ENCODE measurements at regions not wholly inside any gene's neighbourhood (a gene's known extent, or its start where the extent isn't known, plus 50 kb on each side); places are given as distances from the start of the nearest gene placed in this dataset.

DNA sequence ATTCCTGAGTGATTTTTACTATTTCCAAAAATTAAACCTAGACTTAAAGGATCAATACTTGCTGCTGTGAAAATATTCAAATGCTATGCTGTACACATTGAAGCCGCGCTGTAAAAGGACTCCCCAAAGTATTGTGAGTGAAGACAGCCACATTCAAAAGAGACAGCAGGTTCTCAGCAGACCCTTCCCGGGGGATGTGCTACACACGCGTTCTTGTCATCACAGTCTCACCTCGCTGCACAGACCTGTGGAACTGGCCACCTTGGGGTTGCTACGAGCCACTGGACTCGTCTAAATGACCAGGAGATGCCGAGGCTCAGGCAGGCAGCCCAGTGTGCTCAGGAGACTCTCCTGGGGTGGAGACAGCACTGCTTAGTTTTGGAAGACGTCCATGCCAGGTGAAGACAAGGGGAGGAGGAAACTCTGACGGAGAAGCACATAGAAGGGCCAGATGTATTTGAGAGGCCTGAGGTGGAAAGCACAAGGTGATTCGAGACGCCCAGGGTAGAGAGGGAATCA is 367.7 kb upstream of the SHH start:
- DNase-seq, result no peak

DNA sequence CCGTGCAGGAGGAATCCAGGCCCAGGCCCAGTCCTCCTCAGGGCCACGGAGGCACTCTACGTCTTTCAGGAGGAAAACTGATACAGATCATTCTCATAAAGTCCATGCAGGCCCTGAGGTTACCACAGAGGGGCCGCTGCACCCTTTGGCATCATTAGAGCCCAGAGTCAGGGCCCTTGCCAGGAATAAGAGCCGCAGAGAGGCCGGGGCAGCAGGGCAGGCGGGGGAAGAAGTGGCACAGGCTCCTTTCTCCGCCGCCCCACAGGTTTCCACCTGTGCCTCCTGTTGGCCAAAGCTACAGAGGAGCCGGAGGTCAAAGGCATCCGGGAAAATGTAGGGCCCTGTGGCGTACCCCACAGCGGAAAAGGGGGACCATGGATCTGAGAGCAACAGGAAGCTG is 366.6 kb upstream of the SHH start:
- DNase-seq, result no peak

DNA sequence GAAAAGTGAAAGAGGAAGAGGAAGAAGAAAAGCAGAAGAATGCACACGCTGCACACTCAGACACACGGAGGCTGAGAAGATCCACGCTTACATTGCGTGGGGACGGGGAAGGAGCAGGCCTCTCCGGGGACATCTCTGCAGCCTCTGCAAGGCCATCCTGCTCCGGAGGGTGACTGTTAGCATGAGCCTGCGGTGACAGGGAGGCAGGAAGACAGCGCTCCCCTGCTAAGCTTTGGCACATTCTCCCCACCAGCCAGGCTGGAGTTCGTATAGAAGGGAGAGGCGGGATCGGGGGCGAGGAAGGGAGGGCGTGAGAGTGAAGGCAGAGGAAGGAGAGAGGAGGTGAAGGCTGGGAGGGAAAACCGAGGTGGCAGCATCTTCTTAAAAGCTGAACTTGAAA is 366.0 kb upstream of the SHH start:
- DNase-seq, result no peak

DNA sequence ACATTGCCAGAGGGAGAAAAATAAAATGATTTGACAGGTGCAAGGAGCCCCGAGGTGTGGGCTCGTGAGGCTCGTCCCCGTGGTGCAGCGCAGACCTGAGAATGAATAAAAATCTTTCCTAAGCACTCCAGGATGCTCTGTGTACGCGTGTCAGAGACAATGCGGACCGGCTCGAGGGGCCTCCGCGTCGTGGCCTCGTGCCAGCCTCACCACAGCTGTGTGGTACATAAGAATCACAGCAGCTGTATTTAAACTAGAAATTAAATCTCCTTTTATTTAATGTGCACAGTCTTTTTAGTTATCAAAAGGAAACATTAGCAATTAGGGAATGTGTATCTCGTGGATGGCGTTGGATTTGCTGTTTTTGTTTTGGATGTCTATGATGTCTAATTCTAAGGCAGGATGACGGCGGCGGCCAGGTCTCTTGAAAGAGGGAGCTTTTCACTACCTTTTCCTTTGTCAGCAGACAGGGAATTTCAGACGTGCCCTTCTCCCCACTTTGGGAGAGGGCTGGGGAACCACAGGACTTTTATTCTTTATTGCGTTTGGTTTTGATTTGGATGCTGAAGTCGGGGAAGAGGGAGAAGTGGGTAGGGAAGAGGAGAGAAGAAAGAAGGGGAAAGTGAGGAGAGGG is 365.3 kb upstream of the SHH start:
- DNase-seq, result no peak

DNA sequence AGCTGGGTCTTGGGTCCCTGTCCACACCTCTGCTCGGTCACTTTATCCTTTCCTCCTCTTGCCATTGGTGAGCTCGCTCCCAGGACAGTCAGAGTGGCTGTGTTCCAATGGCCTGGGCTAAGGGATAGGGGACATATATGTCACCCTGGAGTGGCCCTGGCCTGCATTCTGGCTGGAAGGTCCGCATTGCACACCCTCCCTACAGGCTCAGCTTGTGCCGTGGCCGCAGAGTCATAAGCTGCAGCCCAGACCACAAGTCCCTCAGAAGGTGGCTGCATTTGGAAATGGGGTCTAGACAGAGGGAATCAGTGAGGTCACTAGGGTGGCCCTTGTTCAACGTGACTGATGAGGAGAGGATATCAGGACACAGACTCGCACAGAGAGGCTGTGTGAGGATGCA is 363.8 kb upstream of the SHH start:
- DNase-seq, result no peak

DNA sequence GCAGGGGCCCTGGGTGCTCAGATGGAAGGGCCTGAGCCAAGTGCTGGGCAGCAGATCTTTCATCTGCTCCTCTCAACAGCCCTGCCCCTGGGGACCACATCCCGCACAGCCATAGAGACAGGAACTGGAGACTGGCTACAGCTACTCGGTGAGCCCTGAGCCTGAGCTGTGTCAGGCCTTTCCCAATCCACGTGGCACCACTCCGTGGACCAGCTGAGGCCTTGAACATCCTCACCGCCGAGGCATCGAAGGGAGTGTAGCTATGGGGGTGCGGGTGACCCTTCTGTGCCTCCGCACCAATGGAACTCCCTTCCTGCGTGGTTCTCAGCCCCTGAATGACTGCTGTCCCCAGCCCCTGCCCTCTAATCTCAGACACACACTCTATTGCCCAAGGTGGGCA is 362.7 kb upstream of the SHH start:
- no peak for DNase-seq

DNA sequence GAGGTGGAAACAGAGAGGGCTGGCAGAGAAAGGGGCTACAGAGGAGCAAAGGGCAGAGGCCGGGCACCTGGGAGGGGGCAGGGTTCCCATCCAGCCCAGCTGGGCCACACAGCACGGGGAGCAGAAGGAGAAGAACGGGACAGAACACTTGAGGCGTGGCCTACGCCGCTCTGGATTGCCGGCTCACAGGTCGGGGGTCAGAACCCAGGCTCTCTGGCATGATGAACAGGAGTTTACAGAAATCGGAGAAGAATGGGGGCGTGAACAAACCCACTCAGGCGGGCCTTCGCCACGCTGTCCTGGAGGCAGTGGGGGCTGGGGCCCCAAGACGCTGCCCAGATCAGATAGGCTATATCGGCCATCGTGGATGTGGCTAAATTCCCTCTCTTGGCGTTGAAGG is 362.2 kb upstream of the SHH start:
- no peak for DNase-seq

DNA sequence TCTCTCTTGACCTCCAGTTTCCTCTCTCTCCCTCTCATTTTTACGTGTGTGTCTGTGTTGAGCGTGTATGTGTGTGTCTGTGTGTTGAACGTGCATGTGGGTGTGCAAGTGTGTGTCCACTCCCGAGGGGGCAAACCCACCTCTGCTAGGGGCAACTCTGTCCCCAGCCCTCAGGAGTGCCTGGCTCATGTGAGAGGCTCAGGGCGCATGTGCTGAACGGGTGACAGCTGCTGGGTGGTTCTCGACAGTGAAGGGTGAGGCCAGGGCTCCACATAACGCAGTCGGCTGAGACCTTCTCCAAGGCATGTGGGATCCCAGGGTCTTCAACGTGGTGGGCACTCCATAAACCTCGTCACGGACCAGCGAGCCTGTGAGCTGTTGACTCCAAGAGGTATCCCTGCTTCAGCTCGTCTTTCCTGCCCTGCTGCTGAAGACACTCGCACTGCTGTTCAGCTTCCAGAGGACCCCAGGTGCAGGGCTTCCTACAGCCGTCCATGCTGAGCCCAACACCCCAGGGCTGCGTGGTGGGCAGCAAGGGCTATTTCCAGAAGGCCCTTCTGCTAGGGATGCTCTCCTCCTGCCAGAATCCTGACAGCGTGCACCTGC is 361.6 kb upstream of the SHH start:
- DNase-seq, result no peak

DNA sequence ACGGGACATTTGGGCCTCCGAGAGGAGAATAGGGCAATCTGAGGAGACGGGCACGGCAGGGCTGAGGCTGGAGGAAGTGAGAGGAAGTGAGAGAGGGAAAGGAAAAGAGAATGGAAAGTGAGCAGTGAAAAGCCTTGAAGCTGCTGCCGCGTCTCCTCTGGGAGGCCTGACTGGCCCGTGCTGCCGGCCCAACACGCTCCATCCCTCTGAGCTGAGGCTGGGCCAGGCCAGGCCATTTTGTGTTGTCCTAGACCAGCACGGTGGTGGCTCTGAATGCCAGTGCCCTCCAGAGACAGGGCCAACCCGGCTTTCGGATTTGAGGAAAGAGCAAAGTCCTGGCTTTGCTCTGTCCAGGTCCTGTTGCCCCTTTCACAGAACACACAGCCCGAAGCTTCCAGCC is 361.1 kb upstream of the SHH start:
- DNase-seq, result no peak

DNA sequence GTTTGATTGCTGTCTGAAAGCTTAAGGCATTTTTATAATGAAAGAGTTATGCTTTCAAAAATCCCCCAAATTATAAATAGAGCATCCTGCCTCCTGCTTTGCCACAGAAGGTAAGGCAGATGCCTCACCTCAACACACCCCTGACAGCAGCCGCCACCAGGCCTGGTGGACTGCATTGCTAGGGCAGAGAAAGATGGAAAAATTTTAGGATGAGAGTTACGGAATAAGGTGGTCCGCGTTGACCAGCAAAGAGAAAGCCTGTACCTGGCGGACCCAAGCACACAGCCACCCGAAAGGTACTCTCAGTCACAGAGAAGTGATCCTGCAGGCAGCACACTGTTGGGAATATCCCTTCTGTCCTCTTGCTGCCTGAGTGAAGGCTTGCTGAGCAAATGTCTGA is 360.4 kb upstream of the SHH start:
- DNase-seq, result no peak

DNA sequence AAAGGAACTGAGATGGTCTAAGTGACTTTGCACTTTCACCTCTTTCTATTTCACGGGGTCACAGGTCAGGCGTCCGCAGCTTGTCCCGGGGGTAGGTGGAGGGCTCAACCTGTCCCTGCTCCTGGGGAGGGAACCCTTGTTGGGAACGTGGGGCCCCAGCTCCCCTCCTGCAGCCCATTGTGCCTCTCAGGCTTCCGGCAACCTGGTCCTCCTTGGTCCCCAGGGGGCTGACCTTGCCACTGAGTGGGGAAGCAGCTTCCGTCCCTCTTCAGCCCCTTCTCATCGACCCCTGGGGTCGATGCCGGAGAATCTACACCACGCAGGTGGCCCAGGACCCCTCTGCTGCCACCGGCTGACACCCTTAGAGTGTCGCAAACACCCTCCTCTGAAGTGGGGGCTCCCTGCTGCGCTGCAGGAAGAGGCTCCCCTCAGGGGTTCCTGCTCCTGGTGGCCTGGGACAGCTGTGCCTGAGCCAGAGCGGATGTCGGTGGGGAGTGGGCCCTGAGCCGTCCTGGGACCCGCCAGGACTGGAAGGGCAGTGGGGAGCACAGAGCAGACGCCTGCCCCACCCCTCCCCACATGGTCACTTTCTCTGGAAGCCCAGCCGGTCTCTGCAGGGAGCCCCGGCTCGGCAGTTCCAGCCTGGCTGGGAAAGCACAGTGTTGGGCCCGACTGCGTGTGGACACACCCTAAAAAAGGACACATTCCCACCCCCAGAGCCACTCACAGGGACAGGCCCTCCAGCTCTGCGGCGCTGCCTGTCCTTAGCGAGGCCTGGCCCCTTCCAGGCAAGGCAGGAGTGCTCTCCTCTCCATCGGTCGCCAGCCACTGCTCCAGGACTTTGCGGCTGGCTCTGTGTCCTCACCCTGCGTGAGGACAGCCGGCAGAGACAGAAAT is 357.5 kb upstream of the SHH start:
- no peak for DNase-seq

DNA sequence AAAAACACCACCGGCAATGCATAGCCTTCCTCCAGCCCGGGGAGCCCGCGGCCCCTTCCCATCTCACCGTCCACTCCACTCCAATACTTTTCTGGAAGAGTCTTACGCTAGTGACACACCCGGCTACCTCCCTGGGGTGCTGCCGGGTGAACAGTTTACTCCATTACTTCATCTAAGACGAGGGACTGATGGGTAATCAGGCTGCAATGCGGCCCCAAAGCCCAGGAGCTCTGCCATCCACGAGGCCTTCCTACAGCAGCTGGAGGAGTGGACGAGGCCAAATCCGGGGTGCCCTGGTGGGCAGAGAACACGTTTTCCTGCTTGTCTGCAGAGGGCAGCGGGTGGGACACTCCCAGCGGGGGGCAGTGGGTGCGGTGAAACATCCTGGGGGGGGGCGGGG is 356.2 kb upstream of the SHH start:
- DNase-seq, result no peak

DNA sequence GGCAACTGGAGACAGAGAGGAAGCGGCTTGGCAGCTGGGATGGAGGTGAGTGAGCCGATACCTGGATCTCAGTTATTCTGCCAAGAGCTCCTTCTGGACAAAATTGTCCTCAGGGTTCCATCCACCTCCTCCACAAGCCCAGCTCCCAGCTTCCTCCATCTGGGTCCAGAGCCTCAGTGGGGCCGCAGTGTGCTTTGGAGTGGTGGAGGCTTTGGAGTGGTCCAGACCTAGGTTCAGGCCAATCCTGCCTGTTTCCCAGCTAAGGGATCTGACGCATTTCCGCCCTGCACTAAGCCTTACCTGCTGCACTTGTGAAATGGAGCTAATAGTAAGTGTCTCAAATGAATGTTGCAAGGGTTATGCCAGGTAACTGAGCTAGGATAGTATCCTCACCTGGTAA is 355.7 kb upstream of the SHH start:
- no peak for DNase-seq

DNA sequence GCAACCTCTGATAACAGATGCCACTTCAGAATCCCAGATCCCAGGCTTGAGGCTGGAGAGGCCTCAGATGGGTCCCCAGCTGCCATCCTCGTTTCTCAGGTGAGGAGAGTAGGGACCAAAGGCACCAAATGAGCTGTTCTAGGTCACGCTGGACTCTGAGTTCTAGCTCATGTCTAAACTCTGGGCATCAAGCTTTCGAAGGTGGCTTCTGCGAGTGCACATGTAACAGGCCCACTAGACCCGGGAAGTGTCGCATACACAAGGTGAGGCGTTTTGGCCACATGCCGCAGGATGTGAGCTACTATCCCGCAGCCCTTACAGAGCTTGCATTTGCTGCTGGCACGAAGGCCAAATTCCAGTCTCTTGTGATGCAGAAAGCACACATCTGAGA is 355.1 kb upstream of the SHH start:
- no peak for DNase-seq

DNA sequence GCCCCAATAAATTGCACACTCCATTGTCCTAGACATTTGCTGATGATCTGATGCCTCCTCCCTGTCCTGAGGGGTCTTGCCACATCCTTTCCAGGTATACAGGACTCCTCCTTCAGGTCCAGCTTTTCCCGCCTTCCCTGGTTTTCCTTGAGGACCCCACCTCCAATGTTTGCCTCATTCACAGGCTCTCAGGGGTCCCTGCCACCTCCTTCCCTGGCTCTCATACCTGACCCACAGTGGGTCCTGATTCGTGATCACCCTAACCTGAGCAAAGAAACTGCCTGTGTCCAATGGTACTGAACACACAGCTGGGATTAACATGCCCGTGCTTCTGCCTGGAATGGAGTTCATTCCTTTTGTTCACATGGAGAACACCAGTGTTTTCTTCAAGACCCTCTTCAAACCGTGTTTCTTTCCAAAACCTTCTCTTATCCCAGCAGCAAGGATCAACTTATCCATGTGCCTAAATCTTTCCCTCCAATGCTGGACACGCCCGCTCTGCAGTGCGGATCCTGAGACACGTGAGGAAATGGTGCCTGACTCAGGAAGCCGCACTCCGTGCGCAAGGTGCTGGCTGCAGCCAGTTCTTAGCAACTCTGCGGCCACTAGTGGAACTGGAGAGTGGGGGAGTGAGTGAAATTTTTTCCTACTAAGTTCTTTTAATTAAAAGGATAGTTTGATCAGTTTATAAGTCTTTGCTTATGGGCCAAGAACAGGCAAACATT is 354.6 kb upstream of the SHH start:
- DNase-seq, result no peak

DNA sequence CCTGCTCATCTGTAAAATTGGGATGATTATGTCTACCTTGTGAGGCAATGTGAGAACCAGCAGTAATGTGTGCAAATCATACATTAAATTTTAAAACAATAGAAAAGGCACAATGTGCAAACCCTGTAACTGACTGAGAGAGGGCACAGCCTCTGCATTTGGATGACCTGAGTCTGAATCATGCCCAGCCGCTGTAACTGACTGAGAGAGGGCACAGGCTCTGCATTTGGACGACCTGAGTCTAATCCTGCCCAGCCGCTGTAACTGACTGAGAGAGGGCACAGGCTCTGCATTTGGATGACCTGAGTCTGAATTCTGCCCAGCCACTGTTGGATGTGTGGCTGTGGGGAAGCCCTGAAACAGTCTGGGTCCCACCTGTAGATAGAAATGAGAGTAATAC is 351.5 kb upstream of the SHH start:
- no peak for DNase-seq

DNA sequence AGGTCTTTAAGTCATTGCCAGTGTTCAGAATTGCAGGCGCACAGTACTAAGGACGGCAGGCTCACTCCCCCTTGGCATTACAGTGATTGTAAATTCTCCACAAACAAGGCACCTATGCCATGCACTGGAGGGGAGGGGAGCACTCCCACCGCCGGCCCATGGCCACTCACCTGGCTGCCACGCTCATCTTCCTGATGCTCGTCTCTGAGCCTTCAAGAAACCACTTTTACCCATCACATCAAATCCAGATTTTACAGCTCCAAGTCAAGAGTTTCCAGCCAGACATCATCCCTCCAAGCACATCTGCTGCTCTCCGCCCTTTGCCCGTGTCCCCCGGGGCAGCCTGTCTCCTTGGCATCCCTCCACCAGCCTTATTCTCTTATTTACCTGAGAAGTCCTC is 350.2 kb upstream of the SHH start:
- no peak for DNase-seq

DNA sequence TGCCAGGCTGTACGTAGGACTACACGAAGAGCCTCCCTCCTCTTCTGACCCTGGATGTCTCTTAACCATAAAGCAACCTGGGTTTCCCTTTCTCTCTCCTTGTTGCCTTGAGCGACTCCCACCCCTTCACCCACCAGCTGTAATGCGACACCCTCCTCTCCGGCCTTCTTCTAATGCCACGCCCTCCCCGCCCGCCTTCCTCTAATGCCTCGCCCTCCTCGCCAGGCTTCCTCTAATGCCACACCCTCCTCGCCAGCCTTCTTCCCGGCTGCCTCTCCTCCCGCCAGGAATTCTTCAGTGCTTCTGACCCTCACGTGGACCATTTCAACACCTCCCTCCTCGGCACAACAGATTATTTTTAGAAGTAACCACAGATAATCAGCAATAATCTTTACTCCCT is 348.5 kb upstream of the SHH start:
- no peak for DNase-seq

DNA sequence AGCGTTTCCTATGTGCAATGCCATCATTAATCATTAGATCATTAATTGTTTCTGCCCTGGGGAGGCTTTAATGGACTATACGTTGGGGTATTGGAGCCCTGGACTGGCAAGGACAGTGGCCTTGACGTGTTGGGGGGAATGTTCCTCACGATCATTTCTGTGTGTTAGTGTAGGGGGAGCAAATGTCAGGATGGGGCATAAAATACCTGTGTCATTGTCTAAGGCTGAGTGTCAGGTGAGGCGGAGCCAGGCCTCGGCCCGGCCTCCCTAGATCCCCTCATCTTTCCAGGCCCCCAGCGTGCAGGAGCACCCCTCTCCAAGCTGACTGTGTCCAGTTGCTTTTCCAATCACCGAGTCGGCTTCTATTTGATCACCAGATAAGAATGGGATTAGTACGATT is 346.4 kb upstream of the SHH start:
- no peak for DNase-seq

DNA sequence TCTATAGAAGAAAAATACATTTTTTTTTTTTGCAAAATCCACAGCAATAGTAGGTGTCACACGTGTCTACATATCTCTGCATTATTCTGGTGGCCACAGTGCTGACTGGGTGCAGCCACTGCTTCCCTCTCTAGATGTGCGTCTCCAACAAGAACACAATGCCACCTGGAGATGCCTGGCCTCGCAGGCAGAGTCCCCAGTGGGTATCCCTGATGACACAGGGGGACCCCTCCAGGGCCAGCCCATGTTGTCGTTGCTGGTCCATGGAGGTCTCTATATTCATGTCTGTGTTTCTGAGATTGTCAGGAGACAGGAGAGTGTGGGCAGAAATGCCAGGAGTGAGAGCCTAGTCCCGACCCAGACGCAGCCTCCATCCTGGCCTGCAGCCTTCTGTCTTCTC is 345.9 kb upstream of the SHH start:
- DNase-seq, result no peak

DNA sequence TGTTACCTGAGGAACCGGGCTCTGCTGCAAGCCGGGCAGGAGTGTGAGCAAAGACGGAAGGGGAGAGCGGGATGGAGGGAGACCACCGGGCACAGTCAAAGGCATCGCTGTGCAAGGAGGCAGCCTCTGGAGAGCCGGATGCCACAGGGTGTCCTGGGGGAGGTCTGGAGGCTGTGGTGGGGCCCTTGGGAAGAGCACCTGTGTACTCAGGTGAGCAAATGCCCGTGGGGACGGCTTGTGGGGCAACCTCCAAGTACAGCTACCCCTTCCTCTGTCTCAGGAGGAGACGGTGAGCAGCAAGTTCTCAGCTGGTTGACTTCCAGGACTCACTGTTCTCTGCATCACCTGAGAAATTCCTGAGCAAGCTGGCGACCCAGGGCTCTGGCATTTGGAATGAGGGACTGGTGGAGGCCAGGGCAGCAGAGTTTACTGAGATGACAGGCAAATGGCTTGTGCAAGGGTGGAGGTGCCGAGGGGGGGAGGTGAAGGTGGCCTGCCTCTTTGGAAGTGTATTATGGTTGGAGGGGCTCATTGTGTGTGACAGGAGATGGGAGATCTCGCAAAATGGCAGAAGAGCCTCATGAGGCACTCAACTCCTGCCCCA is 345.2 kb upstream of the SHH start:
- DNase-seq, result no peak

Measured in muscle of arm (tissue), 1 donor.